MM.1S (cell line): ENCODE measurements at regions not wholly inside any gene's neighbourhood (a gene's known extent, or its start where the extent isn't known, plus 50 kb on each side); places are given as distances from the start of the nearest gene placed in this dataset.

Source experiments
- DNase-seq: peaks from one replicate; pipeline ENCODE4 v3.0.0-alpha.2; 2015
- H2AFZ ChIP-seq: fragments of 300-600 bp; sonication (generic); 2 replicates; pipeline ENCODE4 v1.6.0; 2016; ENCODE audit warnings: antibody characterized with exemption, low read length
- H3F3A ChIP-seq: fragments of 300-600 bp; sonication (generic); 2 replicates; pipeline ENCODE4 v1.6.1; 2016; ENCODE audit warnings: mild to moderate bottlenecking, antibody characterized with exemption, low read length, moderate library complexity, mixed read lengths; ENCODE audit not compliant: insufficient read depth
- H3K27ac ChIP-seq: fragments of 300-600 bp; sonication (generic); 2 replicates; pipeline ENCODE4 v1.5.1; 2016; ENCODE audit warnings: mild to moderate bottlenecking, low read length
- H3K27me3 ChIP-seq: fragments of 300-600 bp; sonication (generic); replicated peaks from 2 replicates; pipeline ENCODE4 v1.6.0; 2016; ENCODE audit warnings: low read length; ENCODE audit not compliant: insufficient read depth
- H3K36me3 ChIP-seq: fragments of 300-600 bp; sonication (generic); replicated peaks from 2 replicates; pipeline ENCODE4 v1.6.1; 2016; ENCODE audit warnings: mild to moderate bottlenecking, low read length, mixed read lengths; ENCODE audit not compliant: insufficient read depth
- H3K4me1 ChIP-seq: fragments of 300-600 bp; sonication (generic); 2 replicates; pipeline ENCODE4 v1.6.1; 2016; ENCODE audit warnings: low read length, mixed read lengths
- H3K4me2 ChIP-seq: fragments of 300-600 bp; sonication (generic); 2 replicates; pipeline ENCODE4 v1.6.0; 2016; ENCODE audit warnings: low read depth, low read length
- H3K4me3 ChIP-seq: fragments of 300-600 bp; sonication (generic); 2 replicates; pipeline ENCODE4 v1.5.1; 2016; ENCODE audit warnings: low read length, mixed read lengths
- H3K79me2 ChIP-seq: fragments of 300-600 bp; sonication (generic); 2 replicates; pipeline ENCODE4 v1.6.1; 2016; ENCODE audit warnings: mixed run types, low read length, mixed read lengths
- H3K9ac ChIP-seq: fragments of 300-600 bp; sonication (generic); 2 replicates; pipeline ENCODE4 v1.6.1; 2016; ENCODE audit warnings: low read length, mixed read lengths
- H3K9me2 ChIP-seq: fragments of 300-600 bp; sonication (generic); replicated peaks from 2 replicates; pipeline ENCODE4 v1.6.1; 2016; ENCODE audit warnings: mild to moderate bottlenecking, low read length, mixed read lengths; ENCODE audit not compliant: insufficient read depth
- H3K9me3 ChIP-seq: fragments of 300-600 bp; sonication (generic); replicated peaks from 2 replicates; pipeline ENCODE4 v1.6.1; 2016; ENCODE audit warnings: mild to moderate bottlenecking, low read length, mixed read lengths; ENCODE audit not compliant: insufficient read depth
- H4K20me1 ChIP-seq: fragments of 300-600 bp; sonication (generic); 2 replicates; pipeline ENCODE4 v1.6.1; 2016; ENCODE audit warnings: mild to moderate bottlenecking, low read length, moderate library complexity, mixed read lengths; ENCODE audit not compliant: insufficient read depth
- CTCF ChIP-seq: fragments of 300-600 bp; sonication (generic); IDR thresholded peaks from 2 replicates; pipeline ENCODE4 v1.5.1; 2016; ENCODE audit warnings: antibody characterized with exemption, low read length, mixed read lengths
- EZH2 ChIP-seq: fragments of 300-600 bp; sonication (generic); optimal IDR thresholded peaks from 2 replicates; pipeline ENCODE3; 2017; ENCODE audit warnings: low read depth, mild to moderate bottlenecking, antibody characterized with exemption, low read length, mixed read lengths
- EZH2phosphoT487 ChIP-seq: fragments of 300-600 bp; sonication (generic); IDR thresholded peaks from 2 replicates; pipeline ENCODE4 v1.6.1; 2018; ENCODE audit warnings: antibody characterized with exemption, low read length

GRCh38 chr2:228614741-228615140 is 433.3 kb upstream of the SPHKAP start:
- Histone ChIP-seq H3K4me2 (peak overlapping the region; percentile 31; the same call in 1 of the 2 replicates), H3K4me1 (peaks cover 4% of the 10 kb centered on the region; the same call in 1 of the 2 replicates), H3K79me2 (no peaks in the 10 kb centered on the region), H3K9me2 (no peaks in the 10 kb centered on the region), H3K27me3 (no peaks in the 10 kb centered on the region), H3K9me3 (no peaks in the 10 kb centered on the region), H2AFZ (no peak overlapping the region), H3K27ac (no peak overlapping the region), H3K36me3 (no peaks in the 10 kb centered on the region), H3K4me3 (no peak overlapping the region), H3F3A (no peaks in the 10 kb centered on the region), H3K9ac (no peak overlapping the region), H4K20me1 (no peaks in the 10 kb centered on the region)
- TF ChIP-seq EZH2phosphoT487 (no peak), EZH2 (no peak), CTCF (no peak)
- DNase-seq, result peak; percentile 30

GRCh38 chr2:228613133-228613850 is 431.8 kb upstream of the SPHKAP start:
- Histone ChIP-seq H4K20me1 (no peaks in the 10 kb centered on the region), H3K79me2 (no peaks in the 10 kb centered on the region), H3K27me3 (no peaks in the 10 kb centered on the region), H3K9ac (no peak overlapping the region), H3K36me3 (no peaks in the 10 kb centered on the region), H3F3A (no peaks in the 10 kb centered on the region), H3K9me2 (no peaks in the 10 kb centered on the region), H3K4me2 (no peak overlapping the region), H3K4me3 (no peak overlapping the region), H3K27ac (no peak overlapping the region), H2AFZ (no peak overlapping the region), H3K4me1 (peaks cover 4% of the 10 kb centered on the region; the same call in 1 of the 2 replicates), H3K9me3 (no peaks in the 10 kb centered on the region)
- TF ChIP-seq CTCF (no peak), EZH2 (no peak), EZH2phosphoT487 (no peak)
- DNase-seq, result no peak

GRCh38 chr2:228611171-228611570 is 429.7 kb upstream of the SPHKAP start:
- H2AFZ ChIP-seq, result no peak overlapping the region
- no peaks in the 10 kb centered on the region for H3K79me2 ChIP-seq
- no peaks in the 10 kb centered on the region for H3K9me3 ChIP-seq
- H3F3A ChIP-seq, result no peaks in the 10 kb centered on the region
- no peak for DNase-seq
- H3K9me2 ChIP-seq, result no peaks in the 10 kb centered on the region
- H4K20me1 ChIP-seq, result no peaks in the 10 kb centered on the region
- H3K4me1 ChIP-seq, result peaks cover 4% of the 10 kb centered on the region; the same call in 1 of the 2 replicates
- TF ChIP-seq CTCF (no peak), EZH2 (no peak), EZH2phosphoT487 (no peak)
- H3K9ac ChIP-seq, result no peak overlapping the region
- no peaks in the 10 kb centered on the region for H3K36me3 ChIP-seq
- H3K27ac ChIP-seq, result no peak overlapping the region
- no peaks in the 10 kb centered on the region for H3K27me3 ChIP-seq
- H3K4me3 ChIP-seq, result no peak overlapping the region
- no peak overlapping the region for H3K4me2 ChIP-seq
